Keratinocyte (primary cell): ENCODE measurements at regions not wholly inside any gene's neighbourhood (a gene's known extent, or its start where the extent isn't known, plus 50 kb on each side); places are given as distances from the start of the nearest gene placed in this dataset.

Source experiments
- DNase-seq: peaks from one replicate; pipeline ENCODE4 v3.0.0-alpha.2; 2011; ENCODE audit warnings: low read depth, missing footprints, low spot score
- FAIRE-seq: peaks from 2 replicates; lab custom pipeline; 2011; peaks lifted over from hg19 to GRCh38; lab: Jason Lieb, UNC
- H2AFZ ChIP-seq: 2 replicates; pipeline ENCODE4 v1.6.0; 2012; ENCODE audit warnings: low read length, control low read depth, inconsistent platforms; ENCODE audit not compliant: control insufficient read depth
- H3K27ac ChIP-seq: 2 replicates; pipeline ENCODE4 v1.5.1; 2011; ENCODE audit warnings: low read length; ENCODE audit not compliant: control insufficient read depth, insufficient read depth
- H3K27me3 ChIP-seq: 3 replicates; pipeline ENCODE4 v1.6.0; 2011; ENCODE audit warnings: low read length; ENCODE audit not compliant: control insufficient read depth, insufficient read depth; ENCODE audit errors: extremely low read depth
- H3K36me3 ChIP-seq, 2 experiments: 2 replicates in 1 of 2; 3 replicates in 1 of 2; pipeline ENCODE4 v1.5.1; 2011; ENCODE audit warnings: low read length in 2 of 2, mild to moderate bottlenecking in 1 of 2; ENCODE audit not compliant: control insufficient read depth in 2 of 2, insufficient read depth in 2 of 2; ENCODE audit errors: extremely low read depth in 1 of 2
- H3K4me1 ChIP-seq: 3 replicates; pipeline ENCODE4 v1.5.1; 2011; ENCODE audit warnings: low read length; ENCODE audit not compliant: control insufficient read depth, insufficient read depth; ENCODE audit errors: extremely low read depth
- H3K4me2 ChIP-seq: 3 replicates; pipeline ENCODE4 v1.6.0; 2011; ENCODE audit warnings: low read depth, low read length; ENCODE audit not compliant: control insufficient read depth, insufficient read depth; ENCODE audit errors: extremely low read depth
- H3K4me3 ChIP-seq, 3 experiments: fragments of 200-600 bp in 1 of 3; sonication (generic) in 1 of 3; 2 replicates in 2 of 3; 3 replicates in 1 of 3; pipeline ENCODE4 v1.5.1; 2011 to 2016; ENCODE audit warnings: low read length in 3 of 3, mild to moderate bottlenecking in 3 of 3, control low read depth in 2 of 3, inconsistent platforms in 1 of 3, low read depth in 1 of 3, mixed read lengths in 1 of 3, mixed run types in 1 of 3, moderate library complexity in 1 of 3; ENCODE audit not compliant: control insufficient read depth in 2 of 3, insufficient read depth in 2 of 3; ENCODE audit errors: extremely low read depth in 1 of 3
- H3K79me2 ChIP-seq: 2 replicates; pipeline ENCODE4 v1.6.0; 2012; ENCODE audit warnings: low read length; ENCODE audit not compliant: control insufficient read depth, insufficient read depth
- H3K9ac ChIP-seq: 3 replicates; pipeline ENCODE4 v1.6.0; 2011; ENCODE audit warnings: low read length; ENCODE audit not compliant: control insufficient read depth, insufficient read depth; ENCODE audit errors: extremely low read depth
- H3K9me1 ChIP-seq: 3 replicates; pipeline ENCODE4 v1.6.0; 2011; ENCODE audit warnings: low read length; ENCODE audit not compliant: control insufficient read depth, insufficient read depth; ENCODE audit errors: extremely low read depth
- H3K9me3 ChIP-seq: 2 replicates; pipeline ENCODE4 v1.5.1; 2012; ENCODE audit warnings: low read depth, low read length; ENCODE audit not compliant: control insufficient read depth
- H4K20me1 ChIP-seq: 3 replicates; pipeline ENCODE4 v1.6.0; 2011; ENCODE audit warnings: low read length; ENCODE audit not compliant: control insufficient read depth, insufficient read depth; ENCODE audit errors: extremely low read depth
- EZH2 ChIP-seq: IDR thresholded peaks from one replicate; pipeline ENCODE4 v1.6.1; 2012; ENCODE audit warnings: inconsistent platforms, mild to moderate bottlenecking, low read length, moderate library complexity
- dilution Hi-C: fragments of 300-500 bp; cut with MboI; formaldehyde crosslinking; loops from one replicate; pipeline ENCODE4 v1.7.0; 2020; ENCODE audit warnings: low sequenced_read_pairs; ENCODE audit not compliant: extremely low pct_ligation_motif_present
- TF ChIP-seq, protein P1 (sequence below), 3 experiments: IDR thresholded peaks in 1 of 3; conservative IDR thresholded peaks in 1 of 3; optimal IDR thresholded peaks in 1 of 3; 2 replicates in 2 of 3; 3 replicates in 1 of 3; pipeline versions ENCODE3 to v1.5.1; 2011; ENCODE audit warnings: low read length in 3 of 3, mild to moderate bottlenecking in 3 of 3, moderate library complexity in 2 of 3, control low read depth in 1 of 3, inconsistent platforms in 1 of 3; ENCODE audit not compliant: insufficient read depth in 2 of 3; ENCODE audit errors: extremely low read depth in 1 of 3

DNA sequence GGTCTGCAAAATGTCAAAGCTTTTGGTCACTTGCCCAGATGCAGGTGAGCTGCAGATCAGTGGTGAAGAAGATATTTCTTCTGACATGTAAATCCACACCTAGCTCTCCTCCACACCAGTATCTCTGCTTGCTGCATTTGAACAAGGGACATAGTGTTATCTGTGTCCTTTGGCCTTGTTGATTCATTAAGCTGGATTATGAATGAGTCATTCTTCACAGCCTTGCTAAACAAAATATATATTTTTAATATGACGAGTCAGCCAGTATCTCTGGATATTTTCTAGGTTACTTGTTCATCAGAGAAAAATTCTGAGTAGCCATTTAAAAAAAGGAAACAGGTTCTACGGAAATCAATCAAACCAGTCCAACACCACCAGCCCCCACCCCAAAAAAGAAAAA, 190.6 kb upstream of the ADAMTS9 start:
- DNase-seq (peak; percentile 13), FAIRE-seq (peak; percentile 77)
- H3K4me1 ChIP-seq = peaks cover 5% of the 10 kb centered on the region

DNA sequence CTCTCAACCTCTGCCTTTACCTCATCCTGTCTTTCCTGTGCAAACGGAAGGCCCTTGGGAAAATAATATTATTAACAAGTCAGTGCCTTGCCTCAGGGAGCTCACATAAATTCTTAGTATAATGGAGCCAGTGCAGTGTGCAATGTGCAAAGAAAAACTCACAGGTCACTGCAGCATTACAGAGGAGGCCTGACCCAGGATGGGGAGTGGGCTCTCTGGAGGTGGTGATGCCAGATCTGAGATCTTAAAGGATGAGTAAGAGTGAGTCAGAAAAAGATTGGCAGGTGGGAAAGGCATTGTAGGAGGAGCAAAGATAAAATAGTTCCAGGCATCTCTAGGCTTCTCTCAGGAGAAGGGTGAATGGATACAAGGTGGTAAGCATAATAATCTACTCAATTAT, 185.6 kb upstream of the ADAMTS9 start:
- FAIRE-seq = no peak
- no peaks in the 10 kb centered on the region for H3K36me3 ChIP-seq
- TF ChIP-seq, protein P1, sequence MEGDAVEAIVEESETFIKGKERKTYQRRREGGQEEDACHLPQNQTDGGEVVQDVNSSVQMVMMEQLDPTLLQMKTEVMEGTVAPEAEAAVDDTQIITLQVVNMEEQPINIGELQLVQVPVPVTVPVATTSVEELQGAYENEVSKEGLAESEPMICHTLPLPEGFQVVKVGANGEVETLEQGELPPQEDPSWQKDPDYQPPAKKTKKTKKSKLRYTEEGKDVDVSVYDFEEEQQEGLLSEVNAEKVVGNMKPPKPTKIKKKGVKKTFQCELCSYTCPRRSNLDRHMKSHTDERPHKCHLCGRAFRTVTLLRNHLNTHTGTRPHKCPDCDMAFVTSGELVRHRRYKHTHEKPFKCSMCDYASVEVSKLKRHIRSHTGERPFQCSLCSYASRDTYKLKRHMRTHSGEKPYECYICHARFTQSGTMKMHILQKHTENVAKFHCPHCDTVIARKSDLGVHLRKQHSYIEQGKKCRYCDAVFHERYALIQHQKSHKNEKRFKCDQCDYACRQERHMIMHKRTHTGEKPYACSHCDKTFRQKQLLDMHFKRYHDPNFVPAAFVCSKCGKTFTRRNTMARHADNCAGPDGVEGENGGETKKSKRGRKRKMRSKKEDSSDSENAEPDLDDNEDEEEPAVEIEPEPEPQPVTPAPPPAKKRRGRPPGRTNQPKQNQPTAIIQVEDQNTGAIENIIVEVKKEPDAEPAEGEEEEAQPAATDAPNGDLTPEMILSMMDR (optimal IDR thresholded peaks at IDR 0.05 in 1 of 3, IDR thresholded peaks at IDR 0.05 in 1 of 3, conservative IDR thresholded peaks at IDR 0.05 in 1 of 3; ENCODE audit: extremely low read depth in 1 of 3, insufficient read depth in 2 of 3, low read length in 3 of 3) = no peak
- TF ChIP-seq EZH2 = no peak
- no peak overlapping the region for H3K9ac ChIP-seq
- no peak overlapping the region for H2AFZ ChIP-seq
- no peak overlapping the region for H3K4me3 ChIP-seq
- dilution Hi-C loops = no loop called here
- no peaks in the 10 kb centered on the region for H3K27me3 ChIP-seq
- H3K4me2 ChIP-seq = no peak overlapping the region
- H3K27ac ChIP-seq = no peak overlapping the region
- DNase-seq = no peak
- H4K20me1 ChIP-seq = no peaks in the 10 kb centered on the region
- H3K79me2 ChIP-seq = no peaks in the 10 kb centered on the region
- H3K9me3 ChIP-seq = no peaks in the 10 kb centered on the region
- H3K9me1 ChIP-seq = no peaks in the 10 kb centered on the region
- H3K4me1 ChIP-seq = peaks cover 5% of the 10 kb centered on the region

More for the DNA sequence above, 190.6 kb upstream of the ADAMTS9 start:
- Histone ChIP-seq H3K27ac (no peak overlapping the region), H3K9me1 (no peaks in the 10 kb centered on the region), H2AFZ (no peak overlapping the region), H3K4me3 (no peak overlapping the region), H3K9me3 (no peaks in the 10 kb centered on the region), H4K20me1 (no peaks in the 10 kb centered on the region), H3K79me2 (no peaks in the 10 kb centered on the region), H3K27me3 (no peaks in the 10 kb centered on the region), H3K4me2 (no peak overlapping the region), H3K36me3 (no peaks in the 10 kb centered on the region), H3K9ac (no peak overlapping the region)
- dilution Hi-C loops = no loop called here
- TF ChIP-seq EZH2 = no peak
- TF ChIP-seq, protein P1 (optimal IDR thresholded peaks at IDR 0.05 in 1 of 3, IDR thresholded peaks at IDR 0.05 in 1 of 3, conservative IDR thresholded peaks at IDR 0.05 in 1 of 3; ENCODE audit: extremely low read depth in 1 of 3, insufficient read depth in 2 of 3, low read length in 3 of 3) = no peak
